ENCODE measurements at regions not wholly inside any gene's neighbourhood (a gene's known extent, or its start where the extent isn't known, plus 50 kb on each side); places are given as distances from the start of the nearest gene placed in this dataset.

DNA sequence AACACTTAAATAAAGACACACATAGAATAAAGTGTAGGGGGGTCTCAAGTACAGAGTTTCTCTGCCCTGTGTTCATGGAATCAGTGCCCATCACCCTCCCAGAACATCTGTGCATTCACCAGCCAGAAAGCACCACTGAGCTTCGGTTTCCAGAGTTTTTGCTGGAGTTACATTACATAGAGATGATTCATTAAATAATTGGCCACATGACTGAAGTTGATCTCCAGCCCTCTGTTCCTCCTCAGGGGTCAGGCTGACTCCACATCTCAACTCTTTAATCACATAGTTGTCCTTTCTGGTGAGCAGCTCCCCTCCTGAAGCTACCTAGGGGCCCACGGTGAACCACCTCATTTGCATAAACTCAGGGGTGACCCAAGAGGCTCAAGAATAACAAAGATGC lies 129.8 kb downstream of the METTL4 start:
- DNase-seq (ENCODE audit: low spot score) (no peak), ATAC-seq (no peak)
- no peaks in the 10 kb centered on the region for H3K27me3 Mint-ChIP-seq (ENCODE audit: low read depth)
- no peak overlapping the region for H3K4me3 Mint-ChIP-seq
- POLR2A ChIA-PET: interaction anchor here (0.6 kb wide), 1 partner anchor 185 kb away, joined by 3 read pairs; no protein-coding TSS in a partner anchor
- H3K27ac Mint-ChIP-seq: no peak overlapping the region
- CTCF ChIA-PET: interaction anchor here (1.0 kb wide), 1 partner anchor 100 kb away, joined by 3 read pairs; no protein-coding TSS in a partner anchor
- H3K36me3 Mint-ChIP-seq: peaks cover 18% of the 10 kb centered on the region
- peaks cover 39% of the 10 kb centered on the region for H3K9me3 Mint-ChIP-seq
- no peak for TF ChIP-seq SMAD3 (CRISPR knock-in tag; IDR thresholded peaks at IDR 0.05; ENCODE audit: borderline replicate concordance)
- no peak for TF ChIP-seq NFE2L1 (CRISPR knock-in tag; IDR thresholded peaks at IDR 0.05)
- TF ChIP-seq RELA (CRISPR knock-in tag; IDR thresholded peaks at IDR 0.05; ENCODE audit: borderline replicate concordance): no peak
- no peak for TF ChIP-seq HMGA2 (CRISPR knock-in tag; IDR thresholded peaks at IDR 0.05)
- TF ChIP-seq, protein P1, sequence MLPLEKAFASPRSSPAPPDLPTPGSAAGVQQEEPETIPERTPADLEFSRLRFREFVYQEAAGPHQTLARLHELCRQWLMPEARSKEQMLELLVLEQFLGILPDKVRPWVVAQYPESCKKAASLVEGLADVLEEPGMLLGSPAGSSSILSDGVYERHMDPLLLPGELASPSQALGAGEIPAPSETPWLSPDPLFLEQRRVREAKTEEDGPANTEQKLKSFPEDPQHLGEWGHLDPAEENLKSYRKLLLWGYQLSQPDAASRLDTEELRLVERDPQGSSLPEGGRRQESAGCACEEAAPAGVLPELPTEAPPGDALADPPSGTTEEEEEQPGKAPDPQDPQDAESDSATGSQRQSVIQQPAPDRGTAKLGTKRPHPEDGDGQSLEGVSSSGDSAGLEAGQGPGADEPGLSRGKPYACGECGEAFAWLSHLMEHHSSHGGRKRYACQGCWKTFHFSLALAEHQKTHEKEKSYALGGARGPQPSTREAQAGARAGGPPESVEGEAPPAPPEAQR (CRISPR knock-in tag; IDR thresholded peaks at IDR 0.05): no peak
- TF ChIP-seq, protein P2, sequence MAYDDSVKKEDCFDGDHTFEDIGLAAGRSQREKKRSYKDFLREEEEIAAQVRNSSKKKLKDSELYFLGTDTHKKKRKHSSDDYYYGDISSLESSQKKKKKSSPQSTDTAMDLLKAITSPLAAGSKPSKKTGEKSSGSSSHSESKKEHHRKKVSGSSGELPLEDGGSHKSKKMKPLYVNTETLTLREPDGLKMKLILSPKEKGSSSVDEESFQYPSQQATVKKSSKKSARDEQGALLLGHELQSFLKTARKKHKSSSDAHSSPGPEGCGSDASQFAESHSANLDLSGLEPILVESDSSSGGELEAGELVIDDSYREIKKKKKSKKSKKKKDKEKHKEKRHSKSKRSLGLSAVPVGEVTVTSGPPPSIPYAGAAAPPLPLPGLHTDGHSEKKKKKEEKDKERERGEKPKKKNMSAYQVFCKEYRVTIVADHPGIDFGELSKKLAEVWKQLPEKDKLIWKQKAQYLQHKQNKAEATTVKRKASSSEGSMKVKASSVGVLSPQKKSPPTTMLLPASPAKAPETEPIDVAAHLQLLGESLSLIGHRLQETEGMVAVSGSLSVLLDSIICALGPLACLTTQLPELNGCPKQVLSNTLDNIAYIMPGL (CRISPR knock-in tag; IDR thresholded peaks at IDR 0.05): no peak
- no peak for TF ChIP-seq ZNF423 (CRISPR knock-in tag; IDR thresholded peaks at IDR 0.05)
- no peak for TF ChIP-seq TEAD1 (CRISPR knock-in tag; IDR thresholded peaks at IDR 0.05)
- TF ChIP-seq GTF2I (CRISPR knock-in tag; conservative IDR thresholded peaks at IDR 0.05): no peak
- TF ChIP-seq IRF2 (CRISPR knock-in tag; IDR thresholded peaks at IDR 0.05; ENCODE audit: borderline replicate concordance, low read depth): no peak
- no peak for TF ChIP-seq MYBL2 (CRISPR knock-in tag; IDR thresholded peaks at IDR 0.05)
- TF ChIP-seq ZNF416 (CRISPR knock-in tag; IDR thresholded peaks at IDR 0.05): no peak
- no peak for TF ChIP-seq GRHL2 (CRISPR knock-in tag; IDR thresholded peaks at IDR 0.05; ENCODE audit: insufficient replicate concordance, severe bottlenecking)
- TF ChIP-seq ZBTB21 (CRISPR knock-in tag; IDR thresholded peaks at IDR 0.05; ENCODE audit: borderline replicate concordance): no peak
- no peak for TF ChIP-seq ZNF317 (CRISPR knock-in tag; IDR thresholded peaks at IDR 0.05; ENCODE audit: borderline replicate concordance, low read depth)
- peaks cover 13% of the 10 kb centered on the region for H3K4me1 Mint-ChIP-seq

DNA sequence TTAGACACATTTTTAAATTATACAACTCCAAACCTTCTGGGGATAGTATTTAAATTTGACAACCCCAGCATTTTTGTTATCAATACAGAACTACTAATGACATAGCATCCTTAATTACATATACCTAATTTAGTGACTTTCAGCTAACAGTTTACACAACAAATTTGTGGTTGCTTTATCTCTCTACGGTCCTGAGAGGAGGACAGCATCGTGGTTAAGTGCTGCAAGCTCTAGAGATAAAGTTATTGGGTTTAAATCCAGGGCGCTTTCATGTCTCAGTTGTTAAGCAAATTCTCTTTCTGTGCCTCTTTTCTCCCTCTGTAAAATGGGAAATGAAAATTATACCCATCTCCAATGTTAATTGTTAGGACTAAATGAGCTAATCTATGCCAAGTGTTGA lies 129.3 kb downstream of the METTL4 start:
- Mint-ChIP-seq H3K4me3 (no peak overlapping the region), H3K27ac (no peak overlapping the region), H3K9me3 (peaks cover 43% of the 10 kb centered on the region), H3K4me1 (peaks cover 13% of the 10 kb centered on the region), H3K27me3 (ENCODE audit: low read depth) (no peaks in the 10 kb centered on the region), H3K36me3 (peaks cover 21% of the 10 kb centered on the region)
- DNase-seq (ENCODE audit: low spot score) (no peak), ATAC-seq (no peak)
- TF ChIP-seq OVOL2 (CRISPR knock-in tag; IDR thresholded peaks at IDR 0.05; ENCODE audit: borderline replicate concordance) (no peak), TP53 (CRISPR knock-in tag; IDR thresholded peaks at IDR 0.05) (no peak), ZNF121 (CRISPR knock-in tag; IDR thresholded peaks at IDR 0.05) (no peak), ESRRA (CRISPR knock-in tag; IDR thresholded peaks at IDR 0.05; ENCODE audit: borderline replicate concordance) (no peak), ZNF317 (CRISPR knock-in tag; IDR thresholded peaks at IDR 0.05; ENCODE audit: borderline replicate concordance, low read depth) (no peak), CDX4 (CRISPR knock-in tag; IDR thresholded peaks at IDR 0.05; ENCODE audit: borderline replicate concordance) (no peak), ZNF396 (CRISPR knock-in tag; IDR thresholded peaks at IDR 0.05; ENCODE audit: borderline replicate concordance) (no peak), SOX15 (CRISPR knock-in tag; IDR thresholded peaks at IDR 0.05) (no peak), ZNF416 (CRISPR knock-in tag; IDR thresholded peaks at IDR 0.05) (no peak), EMX1 (CRISPR knock-in tag; IDR thresholded peaks at IDR 0.05) (no peak)
- TF ChIP-seq, protein P3, sequence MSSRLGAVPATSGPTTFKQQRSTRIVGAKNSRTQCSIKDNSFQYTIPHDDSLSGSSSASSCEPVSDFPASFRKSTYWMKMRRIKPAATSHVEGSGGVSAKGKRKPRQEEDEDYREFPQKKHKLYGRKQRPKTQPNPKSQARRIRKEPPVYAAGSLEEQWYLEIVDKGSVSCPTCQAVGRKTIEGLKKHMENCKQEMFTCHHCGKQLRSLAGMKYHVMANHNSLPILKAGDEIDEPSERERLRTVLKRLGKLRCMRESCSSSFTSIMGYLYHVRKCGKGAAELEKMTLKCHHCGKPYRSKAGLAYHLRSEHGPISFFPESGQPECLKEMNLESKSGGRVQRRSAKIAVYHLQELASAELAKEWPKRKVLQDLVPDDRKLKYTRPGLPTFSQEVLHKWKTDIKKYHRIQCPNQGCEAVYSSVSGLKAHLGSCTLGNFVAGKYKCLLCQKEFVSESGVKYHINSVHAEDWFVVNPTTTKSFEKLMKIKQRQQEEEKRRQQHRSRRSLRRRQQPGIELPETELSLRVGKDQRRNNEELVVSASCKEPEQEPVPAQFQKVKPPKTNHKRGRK (CRISPR knock-in tag; IDR thresholded peaks at IDR 0.05; ENCODE audit: borderline replicate concordance): no peak
- POLR2A ChIA-PET: no interaction called here
- CTCF ChIA-PET: interaction anchor here (1.0 kb wide), 1 partner anchor 100 kb away, joined by 3 read pairs; no protein-coding TSS in a partner anchor

Measured in WTC11 (cell line).